GM19099 (cell line): ENCODE measurements at regions not wholly inside any gene's neighbourhood (a gene's known extent, or its start where the extent isn't known, plus 50 kb on each side); places are given as distances from the start of the nearest gene placed in this dataset.

Experiments used
- POLR2A ChIP-seq: IDR thresholded peaks from 3 replicates; pipeline ENCODE4 v1.6.1; 2011; ENCODE audit warnings: low read depth; ENCODE audit not compliant: insufficient read length; ENCODE audit errors: extremely low read depth

DNA sequence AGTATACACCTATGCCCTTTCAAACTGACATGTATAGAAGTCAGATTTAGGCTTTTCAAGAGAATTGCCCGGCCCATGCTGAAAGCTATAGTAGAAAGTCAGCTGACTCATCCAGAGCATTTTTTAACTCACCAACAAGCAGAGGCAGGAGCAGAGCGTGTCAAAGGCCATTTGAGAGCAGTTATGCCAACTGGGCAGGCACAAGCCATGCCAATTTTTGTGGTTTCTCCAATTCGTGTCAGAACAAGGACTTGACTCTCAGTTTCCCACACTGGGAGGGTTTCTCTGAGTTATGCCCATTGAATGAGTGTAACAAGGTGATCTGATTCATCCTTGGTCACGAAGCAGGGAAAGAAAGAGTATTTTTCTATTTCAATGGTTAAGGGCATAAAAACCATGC, 403.3 kb upstream of the THBS1 start:
- TF ChIP-seq POLR2A = no peak

DNA sequence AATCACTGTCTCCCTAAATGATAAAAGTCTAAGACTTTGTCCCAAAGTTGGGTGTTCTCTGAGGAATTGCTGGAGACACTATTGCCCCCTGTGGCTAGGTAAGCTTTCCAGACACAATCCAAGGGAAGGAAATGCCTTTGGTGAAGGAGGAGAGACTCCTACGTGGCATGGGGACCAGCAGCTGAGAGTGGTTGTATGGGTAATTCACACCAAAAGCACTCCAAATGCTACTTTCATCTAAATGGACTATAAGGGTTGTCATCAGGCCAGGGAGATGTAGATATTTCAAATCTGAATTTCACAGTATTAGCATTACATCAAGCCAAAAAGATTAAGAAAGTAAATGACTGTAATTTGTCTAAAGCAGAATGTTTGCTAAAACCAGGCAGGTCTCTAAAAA, 400.8 kb upstream of the THBS1 start:
- TF ChIP-seq POLR2A = no peak

DNA sequence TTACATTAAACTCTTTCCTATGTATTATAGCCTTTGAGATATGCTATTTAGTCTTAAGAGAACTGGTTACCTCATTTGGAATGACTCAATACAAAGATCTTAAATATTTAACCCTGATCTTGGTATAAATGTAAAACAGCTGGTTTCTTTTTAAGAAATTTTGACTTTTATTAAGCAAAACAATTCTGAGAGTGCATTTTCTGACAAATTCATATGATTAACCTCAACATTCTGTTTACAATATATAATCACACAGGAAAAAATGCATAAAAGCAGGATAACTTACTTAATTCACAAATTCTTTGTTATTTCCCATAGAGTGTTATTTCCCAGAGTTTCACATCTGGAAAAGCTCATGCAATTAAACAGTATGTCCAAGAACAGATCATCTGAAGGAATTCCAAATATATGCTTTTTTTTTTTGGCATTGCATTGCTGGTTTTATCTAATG, 400.4 kb upstream of the THBS1 start:
- TF ChIP-seq POLR2A = no peak

GRCh38 chr15:39181056-39181747, 399.7 kb upstream of the THBS1 start:
- no peak for TF ChIP-seq POLR2A

DNA sequence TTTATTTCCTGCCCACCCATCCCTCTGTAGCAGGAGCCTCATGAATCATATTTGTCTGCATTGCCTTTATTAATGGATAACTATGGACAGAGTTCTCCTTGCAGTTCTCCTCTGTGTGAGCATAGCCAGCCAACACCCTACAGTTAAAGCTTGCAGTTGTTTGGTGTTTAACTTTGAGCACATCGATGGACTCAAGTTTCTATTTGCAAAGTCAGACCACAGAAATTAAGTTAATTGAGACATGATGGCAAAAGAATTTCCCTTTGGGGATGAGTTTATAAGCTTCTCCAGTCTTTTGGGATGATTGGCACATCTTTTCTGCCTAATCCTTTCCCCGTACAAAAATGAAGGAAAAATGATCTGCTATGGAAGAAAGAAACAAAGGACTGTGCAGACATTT, 398.9 kb upstream of the THBS1 start:
- TF ChIP-seq POLR2A = no peak

GRCh38 chr15:39183164-39183881, 397.6 kb upstream of the THBS1 start:
- no peak for TF ChIP-seq POLR2A

DNA sequence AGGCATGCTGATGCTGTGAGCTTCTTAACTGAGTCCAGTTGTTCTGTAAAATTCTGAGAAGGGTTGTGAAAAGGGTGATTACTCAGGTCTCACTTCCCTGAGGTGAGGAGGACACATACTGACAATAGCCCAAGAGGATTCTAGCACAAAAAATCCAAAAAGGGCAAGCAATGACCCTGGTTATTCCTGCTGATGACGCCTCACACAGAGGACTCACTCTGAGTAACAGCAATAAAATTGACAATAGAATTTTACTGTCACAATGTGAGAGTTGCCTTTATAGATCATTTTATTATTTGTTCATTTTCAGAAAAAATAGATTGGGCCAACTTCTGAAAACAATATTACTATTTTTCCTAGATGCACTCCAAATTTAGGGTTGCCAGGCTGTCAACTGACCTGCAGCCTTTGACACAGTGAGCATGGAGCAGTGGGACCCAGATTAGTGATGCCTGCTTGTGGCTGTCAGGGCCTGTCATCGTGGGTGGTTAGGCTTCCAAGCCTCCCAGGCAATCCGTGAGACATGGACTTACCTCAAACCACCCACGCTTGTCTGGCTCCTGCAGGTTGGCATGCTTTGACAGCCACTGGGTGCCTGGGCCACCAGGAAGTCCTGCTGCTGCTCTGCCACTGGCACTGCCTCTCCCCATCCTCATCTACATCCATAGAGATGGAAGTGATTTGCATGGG, 396.0 kb upstream of the THBS1 start:
- no peak for TF ChIP-seq POLR2A

GRCh38 chr15:39188314-39188713, 392.6 kb upstream of the THBS1 start:
- no peak for TF ChIP-seq POLR2A

GRCh38 chr15:39188930-39189329, 391.9 kb upstream of the THBS1 start:
- no peak for TF ChIP-seq POLR2A

DNA sequence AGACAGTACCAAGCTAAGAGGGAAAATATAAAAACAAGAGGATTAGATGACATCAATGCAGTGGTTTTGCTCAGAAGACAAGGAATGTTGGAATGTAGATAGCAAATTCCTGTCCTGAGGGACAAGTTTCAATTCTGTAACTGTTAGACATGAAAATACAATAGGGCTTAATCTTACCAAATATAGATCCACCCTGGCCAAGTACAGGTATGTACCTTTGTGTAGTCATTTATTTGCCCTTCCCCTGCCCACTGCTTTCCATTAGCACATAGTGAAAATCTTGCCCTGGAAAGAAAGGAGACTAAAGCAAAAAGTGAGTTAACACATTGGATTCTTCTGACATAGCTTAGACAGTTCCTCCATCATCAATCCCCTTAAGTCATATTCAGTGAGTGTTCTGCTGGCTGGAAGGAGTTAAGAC, 389.0 kb upstream of the THBS1 start:
- TF ChIP-seq POLR2A = no peak

DNA sequence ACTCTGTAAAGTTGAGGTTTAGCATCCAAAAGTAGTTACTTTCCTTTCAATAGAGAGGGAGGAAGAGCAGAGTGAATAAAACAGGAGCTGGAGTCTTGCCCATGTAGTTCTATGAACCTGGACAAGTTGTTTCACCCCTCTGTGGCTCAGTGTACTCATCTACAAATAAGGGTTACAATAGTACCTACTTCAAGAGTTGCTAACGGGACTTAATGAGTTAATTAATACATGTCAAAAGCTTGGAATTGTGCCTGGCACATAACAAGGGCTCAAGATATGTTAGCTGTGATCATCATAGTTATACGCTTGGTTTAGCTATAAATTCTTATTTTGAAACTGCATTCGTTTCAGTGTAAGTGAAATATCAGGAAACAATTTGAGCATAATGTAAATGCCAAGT, 388.5 kb upstream of the THBS1 start:
- TF ChIP-seq POLR2A = no peak

GRCh38 chr15:39192979-39193560, 387.8 kb upstream of the THBS1 start:
- TF ChIP-seq POLR2A = no peak

GRCh38 chr15:39193611-39194010, 387.3 kb upstream of the THBS1 start:
- TF ChIP-seq POLR2A = no peak

- no peak for TF ChIP-seq POLR2A
Observed at GRCh38 chr15:39194106-39194830, 386.6 kb upstream of the THBS1 start.

DNA sequence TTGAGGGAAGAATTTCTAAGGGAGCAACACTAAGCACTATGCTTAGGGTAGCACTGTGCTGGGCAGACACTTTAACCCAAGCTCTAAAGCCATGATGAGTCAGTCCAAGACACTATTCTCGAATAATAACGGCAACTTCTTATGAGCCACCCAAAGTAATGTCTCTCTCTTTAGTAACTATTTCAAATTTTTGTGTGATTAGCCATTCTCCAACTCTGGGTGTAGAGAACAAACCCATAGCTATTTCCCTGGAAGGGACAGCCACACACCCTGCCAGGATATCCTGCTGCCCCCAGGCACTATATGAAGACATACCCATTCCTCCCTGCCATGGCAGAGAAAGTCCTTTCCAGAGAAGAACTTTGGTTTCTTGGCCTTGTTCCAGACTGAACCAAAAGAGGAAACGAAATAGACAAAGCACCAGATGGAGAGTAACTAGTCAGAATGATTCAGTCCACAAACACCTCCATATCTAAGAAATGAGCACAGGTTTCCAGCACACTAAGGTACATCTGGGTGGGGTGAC, 384.9 kb upstream of the THBS1 start:
- TF ChIP-seq POLR2A = no peak
